ENCODE measurements at regions not wholly inside any gene's neighbourhood (a gene's known extent, or its start where the extent isn't known, plus 50 kb on each side); places are given as distances from the start of the nearest gene placed in this dataset.

GRCh38 chr2:12612168-12612567 is 104.6 kb upstream of the TRIB2 start:
- no peaks in the 10 kb centered on the region for H3K9me2 ChIP-seq (ENCODE audit: insufficient read depth)
- H3K79me2 ChIP-seq (ENCODE audit: low read depth): no peaks in the 10 kb centered on the region
- no peak for TF ChIP-seq CTCF (conservative IDR thresholded peaks at IDR 0.05)
- H3K27me3 ChIP-seq (ENCODE audit: insufficient read depth, low read depth): no peaks in the 10 kb centered on the region
- no peak overlapping the region for H3K4me2 ChIP-seq
- H4K20me1 ChIP-seq (ENCODE audit: insufficient read depth): no peaks in the 10 kb centered on the region
- ChIA-PET CTCF (no interaction called here), POLR2A (ENCODE audit: unreplicated experiment) (interaction anchor here (0.6 kb wide), 1 partner anchor 198 kb away, joined by 5 read pairs; no protein-coding TSS in a partner anchor)
- no peak overlapping the region for H3K4me3 ChIP-seq
- no peaks in the 10 kb centered on the region for H3K4me1 ChIP-seq (replicated peaks; ENCODE audit: insufficient read depth)
- no peak overlapping the region for H3K27ac ChIP-seq
- DNase-seq: no peak
- BruUV-seq (replicated peaks): no TSS peak
- intact Hi-C loops (cut with micrococcal nuclease; ENCODE audit: unreplicated experiment): no loop called here
- H3F3A ChIP-seq (ENCODE audit: insufficient read depth, low read depth): no peaks in the 10 kb centered on the region
- no peaks in the 10 kb centered on the region for H3K36me3 ChIP-seq (ENCODE audit: low read depth)
- H2AFZ ChIP-seq: no peak overlapping the region
- H3K9me3 ChIP-seq (ENCODE audit: insufficient read depth, low read depth): no peaks in the 10 kb centered on the region; the same call in 1 of the 2 replicates

GRCh38 chr2:12612671-12613070 is 104.1 kb upstream of the TRIB2 start:
- no peaks in the 10 kb centered on the region for H3K9me2 ChIP-seq (ENCODE audit: insufficient read depth)
- no peak for DNase-seq
- POLR2A ChIA-PET (ENCODE audit: unreplicated experiment): interaction anchor here (0.6 kb wide), 1 partner anchor 199 kb away, joined by 5 read pairs; no protein-coding TSS in a partner anchor
- H3K27me3 ChIP-seq (ENCODE audit: insufficient read depth, low read depth): no peaks in the 10 kb centered on the region
- TF ChIP-seq EZH2 (IDR thresholded peaks at IDR 0.05; ENCODE audit: low read depth) (no peak), CTCF (conservative IDR thresholded peaks at IDR 0.05) (no peak)
- intact Hi-C loops (cut with micrococcal nuclease; ENCODE audit: unreplicated experiment): no loop called here
- H3K4me3 ChIP-seq: no peak overlapping the region
- no peaks in the 10 kb centered on the region for H3K4me1 ChIP-seq (replicated peaks; ENCODE audit: insufficient read depth)
- H4K20me1 ChIP-seq (ENCODE audit: insufficient read depth): no peaks in the 10 kb centered on the region
- H3K9me3 ChIP-seq (ENCODE audit: insufficient read depth, low read depth): no peaks in the 10 kb centered on the region; the same call in 1 of the 2 replicates
- no peaks in the 10 kb centered on the region for H3K36me3 ChIP-seq (ENCODE audit: low read depth)
- CTCF ChIA-PET: no interaction called here
- H2AFZ ChIP-seq: no peak overlapping the region
- no TSS peak for BruUV-seq (replicated peaks)
- H3K27ac ChIP-seq: no peak overlapping the region
- H3K79me2 ChIP-seq (ENCODE audit: low read depth): no peaks in the 10 kb centered on the region
- no peak overlapping the region for H3K4me2 ChIP-seq
- no peaks in the 10 kb centered on the region for H3F3A ChIP-seq (ENCODE audit: insufficient read depth, low read depth)

- Histone ChIP-seq H3K27ac (no peak overlapping the region), H3K4me2 (no peak overlapping the region), H3F3A (ENCODE audit: insufficient read depth, low read depth) (no peaks in the 10 kb centered on the region), H3K4me1 (replicated peaks; ENCODE audit: insufficient read depth) (no peaks in the 10 kb centered on the region), H3K9me3 (ENCODE audit: insufficient read depth, low read depth) (no peaks in the 10 kb centered on the region; the same call in 1 of the 2 replicates), H3K79me2 (ENCODE audit: low read depth) (no peaks in the 10 kb centered on the region), H3K9me2 (ENCODE audit: insufficient read depth) (no peaks in the 10 kb centered on the region), H2AFZ (no peak overlapping the region), H3K4me3 (no peak overlapping the region), H3K36me3 (ENCODE audit: low read depth) (no peaks in the 10 kb centered on the region), H4K20me1 (ENCODE audit: insufficient read depth) (no peaks in the 10 kb centered on the region), H3K27me3 (ENCODE audit: insufficient read depth, low read depth) (no peaks in the 10 kb centered on the region)
- POLR2A ChIA-PET (ENCODE audit: unreplicated experiment): interaction anchor here (0.5 kb wide), 1 partner anchor 54 kb away, joined by 3 read pairs; no protein-coding TSS in a partner anchor
- no TSS peak for BruUV-seq (replicated peaks)
- DNase-seq: no peak
- intact Hi-C loops (cut with micrococcal nuclease; ENCODE audit: unreplicated experiment): no loop called here
- CTCF ChIA-PET: no interaction called here
- TF ChIP-seq CTCF (conservative IDR thresholded peaks at IDR 0.05) (no peak), EZH2 (IDR thresholded peaks at IDR 0.05; ENCODE audit: low read depth) (no peak)
These were observed 103.5 kb upstream of the TRIB2 start for GRCh38 chr2:12613137-12613835.
